ENCODE measurements at regions not wholly inside any gene's neighbourhood (a gene's known extent, or its start where the extent isn't known, plus 50 kb on each side); places are given as distances from the start of the nearest gene placed in this dataset.
"Not testable (repeated sequence)": the region's sequence is repeated elsewhere in the genome, so short reads cannot be mapped to it uniquely, and the experiment has no call there.

DNA sequence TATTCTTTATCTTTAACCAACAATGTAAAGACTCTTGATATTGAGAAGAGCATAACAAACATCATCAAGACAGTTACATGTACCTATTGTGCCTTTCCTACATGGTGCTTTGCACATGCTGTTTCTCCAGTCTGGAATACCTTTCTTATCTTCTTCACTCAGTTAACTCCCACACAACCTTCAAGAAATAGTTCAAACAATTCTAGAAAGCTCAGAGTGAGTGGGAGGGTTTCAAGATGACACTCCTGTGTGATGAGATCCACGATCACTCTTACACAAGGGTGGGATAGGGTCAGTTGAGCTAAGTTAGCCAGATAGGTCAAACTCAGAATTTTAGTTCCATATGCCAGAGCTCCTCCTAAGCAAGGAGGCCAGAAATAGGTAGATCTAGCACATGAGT, 915.5 kb downstream of the NR2F1-AS1 start:
- no peak for DNase-seq

DNA sequence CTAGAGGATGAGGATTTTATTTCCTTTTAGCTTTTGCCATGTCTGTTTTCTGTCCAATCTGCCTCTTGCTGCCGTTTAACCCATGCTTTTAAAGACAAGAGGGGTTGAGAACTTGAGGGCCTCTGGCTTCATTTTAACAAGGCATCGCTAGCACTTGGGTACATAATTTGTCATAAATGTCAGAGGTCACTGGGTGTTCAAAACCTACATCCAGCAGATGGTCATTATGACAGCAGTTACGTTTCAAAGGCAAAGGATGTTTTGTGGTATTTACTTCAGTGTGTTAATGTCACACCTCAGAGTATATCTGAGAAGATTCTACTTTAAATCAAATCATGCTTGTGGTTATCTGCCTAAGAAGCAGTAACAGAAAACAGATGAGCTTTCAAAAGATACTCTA, 918.3 kb downstream of the NR2F1-AS1 start:
- DNase-seq: peak; percentile 71

DNA sequence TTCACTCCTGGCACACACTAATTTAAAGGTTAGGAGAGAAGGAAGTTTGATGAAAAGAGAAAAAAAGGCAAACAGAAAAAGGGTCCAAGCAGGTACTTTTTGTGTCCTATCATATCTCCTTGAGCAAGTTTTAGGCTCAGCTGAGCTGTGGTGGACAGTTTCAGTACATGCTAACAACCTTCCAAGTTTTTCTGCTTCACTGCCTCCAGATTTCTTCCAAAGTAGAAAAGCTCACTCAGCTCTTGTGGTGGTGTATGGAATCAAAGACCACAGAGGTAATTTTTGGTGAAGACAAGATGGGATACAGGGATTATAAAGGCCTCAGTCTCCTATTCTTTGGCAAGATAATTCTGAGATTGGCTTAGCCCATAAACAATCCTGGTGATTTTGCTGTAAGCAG, 921.8 kb downstream of the NR2F1-AS1 start:
- DNase-seq: no peak

DNA sequence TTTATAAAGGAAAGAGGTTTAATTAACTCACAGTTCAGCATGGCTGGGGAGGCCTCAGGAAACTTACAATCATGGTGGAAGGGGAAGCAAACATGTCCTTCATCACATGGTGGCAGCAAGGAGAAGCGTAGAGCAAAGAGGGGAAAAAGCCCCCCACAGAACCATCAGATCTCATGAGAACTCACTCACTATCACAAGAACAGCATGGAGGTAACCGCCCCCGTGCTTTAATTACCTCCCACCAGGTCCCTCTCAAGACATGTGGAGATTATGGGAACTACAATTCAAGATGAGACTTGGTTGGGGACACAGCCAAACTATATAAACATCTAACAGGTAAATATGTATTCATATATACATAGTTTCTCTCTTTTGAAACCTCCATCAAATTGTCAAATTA, 926.4 kb downstream of the NR2F1-AS1 start:
- DNase-seq: not testable (repeated sequence)

DNA sequence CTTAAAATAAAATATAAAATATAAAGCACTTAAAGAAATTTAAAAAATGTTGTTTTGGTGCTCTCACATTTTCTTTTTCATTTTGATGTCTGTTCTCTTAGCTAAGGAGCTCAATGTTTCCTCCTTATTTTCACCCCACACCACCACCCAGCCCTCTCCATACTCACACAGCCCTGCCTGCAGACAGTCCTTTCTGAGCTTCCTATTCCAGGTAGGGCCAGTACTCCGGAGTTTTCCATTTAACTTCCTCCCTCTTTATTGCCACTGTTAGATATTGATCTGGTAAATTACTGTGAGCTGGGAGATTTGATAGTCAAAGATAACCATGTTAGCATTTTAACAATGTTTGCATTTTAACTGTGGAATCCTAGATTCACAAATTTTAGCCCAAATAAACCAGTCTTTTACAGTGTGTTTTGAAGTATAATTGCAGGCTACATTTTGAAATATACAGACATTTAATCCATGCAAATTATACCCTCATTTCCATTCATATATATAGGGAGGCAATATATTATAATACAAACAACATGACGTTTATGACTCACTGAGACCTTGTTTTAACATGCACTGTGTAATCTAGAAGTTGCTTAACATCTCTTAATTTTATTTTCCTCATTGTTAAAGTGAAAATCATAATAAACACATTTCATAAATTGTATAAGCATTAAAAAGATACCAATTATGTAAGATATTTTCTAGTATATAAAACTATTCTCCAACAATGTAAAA, 927.1 kb downstream of the NR2F1-AS1 start:
- no peak for DNase-seq

DNA sequence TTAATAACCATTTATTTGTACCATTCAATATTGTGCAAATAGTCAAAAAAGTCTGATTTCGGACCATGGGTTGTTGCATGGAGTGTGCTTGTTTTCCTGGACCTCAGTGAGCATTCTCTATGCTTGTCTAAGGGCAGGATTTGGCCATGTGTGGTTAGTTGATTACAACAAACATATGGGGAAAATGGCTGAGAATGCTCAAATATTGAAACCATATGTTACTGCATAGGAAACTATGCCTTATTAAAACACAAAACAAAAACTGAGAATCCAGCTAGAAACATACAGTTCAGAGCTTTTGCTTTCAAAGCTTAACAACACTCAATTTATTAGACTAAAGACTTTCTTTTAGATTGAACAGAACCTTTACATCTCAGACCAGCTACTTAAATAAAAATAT, 928.3 kb downstream of the NR2F1-AS1 start:
- DNase-seq: no peak

DNA sequence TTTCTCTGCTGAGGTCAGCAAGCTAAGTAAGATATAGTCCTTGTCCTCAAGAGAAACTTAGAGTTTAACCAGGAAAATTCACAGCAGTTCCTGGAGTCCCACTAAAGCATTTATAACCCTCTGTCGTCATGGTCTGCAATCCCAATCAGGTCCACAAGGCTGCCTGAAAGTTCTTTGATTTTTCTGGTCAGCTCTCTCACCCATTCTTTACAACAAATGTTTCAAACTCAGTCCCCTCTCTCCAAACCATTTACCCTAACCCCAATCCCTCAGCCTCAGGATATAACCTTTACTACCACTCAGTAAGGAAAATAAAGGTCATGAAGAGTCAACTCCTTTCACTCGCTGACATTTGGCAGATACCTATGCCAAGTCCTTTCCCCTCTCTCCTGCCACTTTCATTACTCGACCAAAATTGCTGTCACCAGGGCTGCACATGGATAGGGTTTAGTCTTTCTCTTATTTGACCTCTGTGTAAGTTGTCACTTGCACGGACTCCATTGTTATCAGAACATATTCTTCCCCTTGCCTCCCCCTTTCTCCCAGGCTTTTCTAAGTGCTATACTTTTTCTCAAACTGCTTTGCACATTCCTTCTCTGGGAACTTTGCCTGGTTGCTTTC, 936.6 kb downstream of the NR2F1-AS1 start:
- DNase-seq: no peak

DNA sequence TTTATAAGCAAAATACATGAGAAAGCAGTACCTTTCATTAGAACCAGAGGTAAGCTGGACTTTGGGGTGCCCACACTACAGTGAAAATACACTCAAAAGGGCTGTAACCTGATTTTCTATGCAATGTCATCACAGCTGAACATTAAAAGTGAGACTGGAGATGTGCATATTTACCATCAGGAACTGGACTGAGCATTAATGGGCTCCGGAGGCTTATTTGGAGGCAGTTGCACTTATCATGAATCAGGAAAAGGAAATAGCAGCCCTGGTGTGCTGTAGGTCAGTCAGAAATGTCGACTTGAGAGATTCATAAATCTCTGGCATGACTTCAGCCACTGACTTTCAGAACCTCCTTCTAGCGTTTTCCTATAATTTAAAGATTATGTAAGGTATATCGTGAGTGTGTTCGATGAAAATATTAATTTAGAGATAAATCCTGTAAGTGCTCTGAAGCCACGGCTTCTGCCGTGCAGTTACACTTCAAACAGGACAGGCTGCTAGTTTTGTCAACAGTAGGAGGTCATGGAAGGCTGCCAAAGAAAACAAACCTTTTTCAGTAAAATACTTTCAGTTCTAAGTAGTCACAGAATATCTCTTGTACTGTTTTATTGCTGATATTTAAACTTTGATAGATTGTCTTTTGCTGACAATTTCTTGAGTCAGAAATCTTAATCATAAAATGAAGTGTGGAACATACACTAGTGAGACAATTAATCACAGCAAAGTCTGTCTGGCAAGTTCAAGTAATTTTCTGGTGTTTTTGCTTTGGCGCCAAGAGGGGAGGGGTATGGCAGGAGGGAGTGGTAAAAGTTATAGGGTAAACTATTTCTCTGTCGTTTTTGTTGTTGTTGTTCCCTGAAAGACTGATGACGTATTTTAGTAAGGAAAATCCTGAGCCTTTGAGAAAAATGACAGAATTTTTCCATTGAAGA, 939.7 kb downstream of the NR2F1-AS1 start:
- peak; percentile 96 for DNase-seq

DNA sequence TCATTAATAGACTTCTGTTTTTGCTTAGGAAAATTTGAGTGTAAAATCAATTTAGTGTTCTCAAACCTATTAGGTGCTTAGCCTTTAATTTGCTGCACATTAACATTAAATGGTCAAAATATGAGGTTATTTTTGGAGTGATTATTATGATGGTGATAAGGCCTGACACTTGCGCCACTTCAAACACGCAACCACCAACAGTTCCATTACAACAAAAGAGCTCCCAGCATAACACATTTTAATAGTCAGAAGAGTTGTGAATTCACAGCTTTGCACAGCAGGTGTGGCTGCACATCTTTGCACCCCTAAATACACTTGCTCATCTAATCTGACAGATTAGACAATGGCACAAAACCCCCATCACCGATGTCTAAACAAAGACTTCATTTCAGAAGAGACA, 940.7 kb downstream of the NR2F1-AS1 start:
- DNase-seq: peak; percentile 43

DNA sequence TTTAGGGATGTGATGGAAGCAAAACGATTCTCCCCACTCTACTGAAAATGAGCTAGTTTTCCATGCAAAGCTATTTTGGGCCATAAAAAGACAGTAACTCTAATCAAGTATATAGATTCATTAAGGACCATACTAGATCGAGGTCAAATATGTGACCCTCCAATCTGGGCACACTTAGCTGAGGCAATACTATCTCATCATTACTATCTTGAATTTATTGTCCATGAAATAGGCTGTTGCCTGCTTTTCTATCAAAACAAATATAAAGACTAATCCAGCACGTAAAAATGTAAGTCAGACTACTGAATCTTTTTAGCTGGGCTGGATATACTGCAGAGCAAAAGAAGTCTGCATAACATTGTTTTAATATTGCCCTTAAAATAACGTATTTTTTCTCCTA, 943.1 kb downstream of the NR2F1-AS1 start:
- DNase-seq: peak; percentile 42

DNA sequence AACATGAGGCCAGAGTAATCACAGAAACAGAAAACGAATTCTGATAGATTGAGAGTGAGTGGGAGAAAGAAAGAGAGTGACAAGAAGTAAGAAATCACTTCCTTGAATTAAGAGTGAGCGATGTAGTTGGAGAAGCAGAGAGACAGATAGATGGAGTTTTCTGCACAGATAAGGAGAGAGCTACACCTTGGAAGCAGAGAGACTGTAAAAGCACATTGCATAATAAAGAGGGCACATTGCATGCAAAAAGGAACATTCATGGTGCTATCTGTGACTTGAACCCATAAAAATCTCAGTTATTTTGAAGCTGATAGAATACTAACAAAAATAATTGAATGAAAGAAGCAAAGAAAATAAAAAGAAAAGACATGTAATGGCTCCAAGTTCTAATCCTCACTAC, 943.8 kb downstream of the NR2F1-AS1 start:
- DNase-seq: no peak

DNA sequence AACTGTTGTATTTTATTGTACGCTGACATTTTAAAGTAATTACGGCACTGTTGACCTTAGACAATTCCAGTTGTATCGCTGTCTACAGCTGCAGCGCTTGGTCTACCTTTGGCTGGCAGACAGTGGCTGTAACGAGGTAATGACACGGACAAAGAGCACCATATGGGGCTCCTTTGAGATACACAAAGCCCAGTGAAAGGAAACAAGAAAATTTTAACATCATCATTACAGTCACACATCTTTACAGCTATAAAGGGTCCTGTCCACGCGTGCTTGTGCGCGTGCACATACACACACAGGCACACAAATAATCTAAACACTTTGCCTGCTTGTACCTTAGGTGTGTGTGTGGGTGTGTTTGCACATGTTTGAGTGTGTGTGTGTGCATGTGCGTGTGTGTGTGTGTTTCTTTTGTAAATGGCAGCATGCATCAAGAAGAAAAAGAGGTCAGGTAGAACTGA, 946.0 kb downstream of the NR2F1-AS1 start:
- peak; percentile 96 for DNase-seq

DNA sequence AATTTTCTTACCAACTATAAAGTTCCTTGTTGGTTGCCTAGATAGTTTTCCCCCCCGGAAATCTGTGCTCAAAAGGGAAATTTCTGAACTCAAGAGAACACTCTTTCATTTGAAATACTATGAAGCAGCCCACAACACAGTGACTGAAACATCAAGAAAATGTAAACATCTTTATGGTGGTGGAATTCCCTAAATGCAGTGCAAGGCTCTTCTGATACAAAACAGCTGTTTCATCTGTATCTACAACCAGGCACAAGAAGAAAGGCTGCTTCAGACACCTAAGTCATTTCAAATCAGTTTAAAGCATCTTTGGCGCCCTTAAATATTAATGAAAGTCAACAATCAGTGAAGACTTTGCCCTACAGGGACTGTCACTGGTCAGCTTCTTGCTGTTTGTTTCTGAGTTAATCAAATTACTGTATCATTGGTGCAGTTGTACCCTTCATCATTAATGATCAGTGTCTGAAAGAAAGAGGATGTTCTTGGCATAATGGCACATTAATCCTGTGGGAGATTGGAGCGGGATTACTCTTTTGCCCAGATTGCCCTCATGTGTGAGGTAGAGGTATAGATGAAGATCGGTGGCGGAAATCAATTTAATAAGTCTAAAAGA, 947.0 kb downstream of the NR2F1-AS1 start:
- DNase-seq: no peak

DNA sequence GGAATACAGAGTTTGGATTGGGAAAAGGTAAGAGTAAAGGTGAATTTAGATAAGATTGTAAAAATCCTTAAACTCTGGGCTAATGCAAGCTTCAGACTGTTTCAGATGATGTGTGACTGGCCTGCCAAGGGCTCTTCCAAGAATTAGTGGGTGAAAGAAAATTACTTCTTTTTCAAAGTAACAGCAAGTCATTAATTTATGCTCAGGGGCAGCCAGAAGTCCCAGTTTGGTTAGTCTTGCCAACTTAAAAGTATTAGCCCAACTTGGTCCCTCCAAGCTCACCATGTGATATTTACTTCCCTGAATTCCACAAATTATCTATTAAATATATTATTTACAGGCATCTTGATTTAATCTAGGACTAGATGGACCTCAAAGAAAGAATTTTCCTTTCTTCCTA, 947.8 kb downstream of the NR2F1-AS1 start:
- DNase-seq: no peak

DNA sequence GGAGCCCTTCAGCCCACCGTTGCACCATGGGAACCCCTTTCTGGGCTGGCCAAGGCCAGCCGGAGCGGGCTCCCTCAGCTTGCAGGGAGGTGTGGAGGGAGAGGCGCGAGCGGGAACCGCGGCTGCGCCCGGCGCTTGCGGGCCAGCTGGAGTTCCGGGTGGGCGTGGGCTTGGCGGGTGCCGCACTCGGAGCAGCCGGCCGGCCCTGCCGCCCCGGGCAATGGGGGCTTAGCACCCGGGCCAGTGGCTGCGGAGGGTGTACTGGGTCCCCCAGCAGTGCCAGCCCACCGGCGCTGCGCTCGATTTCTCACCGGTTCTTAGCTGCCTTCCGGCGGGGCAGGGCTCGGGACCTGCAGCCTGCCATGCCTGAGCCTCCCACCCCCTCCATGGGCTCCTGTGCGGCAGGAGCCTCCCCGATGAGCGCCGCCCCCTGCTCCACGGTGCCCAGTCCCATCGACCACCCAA, 949.8 kb downstream of the NR2F1-AS1 start:
- not testable (repeated sequence) for DNase-seq

DNA sequence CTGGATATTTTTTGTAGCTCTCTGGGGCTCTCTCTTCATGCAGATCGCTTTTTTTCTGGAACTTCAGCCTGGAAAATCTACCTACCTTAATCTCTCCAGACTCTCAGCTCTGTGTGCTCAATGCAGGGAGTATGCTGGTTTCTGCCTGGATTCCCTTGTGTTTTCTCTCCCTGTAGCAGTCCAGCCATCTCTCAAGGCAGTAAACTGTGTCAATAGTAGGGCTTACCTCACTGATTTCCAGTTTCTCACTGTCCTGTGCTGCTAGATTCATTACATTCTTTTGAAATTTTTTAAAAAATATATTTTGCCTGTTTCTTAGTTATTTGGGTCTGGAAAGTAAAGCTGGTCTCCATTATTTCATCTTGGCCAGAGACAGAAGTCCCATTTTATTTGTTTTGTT, 951.4 kb downstream of the NR2F1-AS1 start:
- no peak for DNase-seq

DNA sequence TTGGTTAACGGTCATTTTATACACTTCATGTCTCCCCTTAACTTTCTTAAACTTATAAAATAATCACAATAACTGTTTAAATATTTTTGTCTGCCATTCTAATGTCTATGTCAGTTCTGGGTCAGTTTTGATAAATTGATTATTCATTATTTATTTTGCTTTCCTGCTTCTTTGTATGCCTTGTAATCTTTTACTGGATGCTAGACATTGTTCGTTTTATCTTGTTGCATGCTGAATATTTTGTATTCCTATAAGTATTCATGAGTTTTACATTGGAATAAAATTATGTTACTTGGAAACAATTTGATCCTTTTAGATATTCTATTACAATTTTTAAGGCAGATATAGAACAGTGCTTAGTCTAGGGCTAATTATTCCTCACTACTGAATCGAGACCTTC, 952.0 kb downstream of the NR2F1-AS1 start:
- no peak for DNase-seq

DNA sequence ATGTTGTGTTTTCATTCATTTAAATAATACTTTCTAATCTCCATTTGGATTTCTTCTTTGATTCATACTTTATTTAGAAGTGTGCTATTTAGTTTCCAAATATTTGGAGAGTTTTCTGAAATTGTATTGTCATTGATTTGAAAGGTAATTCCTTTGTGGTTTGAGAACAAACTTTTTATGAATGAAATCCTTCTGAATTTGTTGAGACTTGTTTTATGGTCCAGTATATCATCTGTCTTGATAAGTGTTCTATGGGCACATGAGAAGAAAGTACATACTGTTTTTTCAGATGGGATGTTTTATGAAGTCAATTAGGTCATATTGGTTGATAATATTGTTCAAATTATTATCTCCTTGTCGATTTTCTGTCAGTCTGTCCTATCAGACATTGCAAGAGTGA, 953.8 kb downstream of the NR2F1-AS1 start:
- DNase-seq: no peak

DNA sequence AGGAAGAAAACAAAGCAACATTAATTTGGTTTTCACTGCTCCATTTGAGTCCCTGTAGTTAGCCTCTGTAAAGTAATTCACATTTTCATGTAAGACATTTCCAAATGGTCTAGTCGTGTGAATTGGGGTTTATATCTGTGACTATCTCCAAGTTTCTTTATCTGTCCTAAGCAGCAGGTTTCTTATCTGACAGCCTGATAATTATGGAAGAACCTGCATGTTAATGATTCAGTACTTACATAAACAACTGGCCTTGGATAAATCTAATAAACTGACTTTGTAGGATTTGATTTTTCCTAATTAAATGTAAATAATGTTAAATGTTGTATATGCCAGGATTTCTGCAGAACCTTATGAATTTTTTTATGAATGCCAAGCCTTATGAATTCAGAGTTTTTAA, 964.9 kb downstream of the NR2F1-AS1 start:
- no peak for DNase-seq

DNA sequence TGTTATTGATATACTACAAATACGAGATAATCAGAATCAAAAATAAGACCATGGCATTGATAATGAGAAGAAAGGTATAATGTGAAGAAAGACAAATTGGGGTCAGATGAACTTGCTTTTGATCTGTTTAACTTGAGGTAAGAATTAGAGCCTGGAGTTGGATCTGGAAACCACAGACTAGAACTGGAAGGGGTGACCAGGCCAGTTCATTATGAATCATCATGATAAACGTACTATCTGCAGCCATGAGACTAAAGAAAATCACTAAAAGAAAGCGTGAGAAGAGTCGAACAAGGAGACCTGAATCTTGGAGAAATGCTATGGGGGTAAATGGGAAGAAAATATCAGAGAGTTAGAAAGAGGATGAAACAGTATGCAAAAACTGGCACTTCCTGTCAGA, 967.5 kb downstream of the NR2F1-AS1 start:
- no peak for DNase-seq

DNA sequence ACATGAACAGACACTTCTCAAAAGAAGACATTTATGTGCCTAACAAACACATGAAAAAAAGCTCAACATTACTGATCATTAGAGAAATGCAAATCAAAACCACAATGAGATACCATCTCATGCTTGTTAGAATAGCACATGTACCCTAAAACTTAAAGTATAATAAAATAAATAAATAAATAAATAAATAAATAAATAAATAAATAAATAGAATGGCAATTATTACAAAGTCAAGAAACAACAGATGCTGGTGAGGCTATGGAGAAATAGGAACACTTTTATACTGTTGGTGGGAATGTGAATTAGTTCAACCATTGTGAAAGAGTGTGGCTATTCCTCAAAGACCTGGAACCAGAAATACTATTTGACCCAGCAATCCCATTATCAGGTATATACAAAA, 970.6 kb downstream of the NR2F1-AS1 start:
- DNase-seq: not testable (repeated sequence)

DNA sequence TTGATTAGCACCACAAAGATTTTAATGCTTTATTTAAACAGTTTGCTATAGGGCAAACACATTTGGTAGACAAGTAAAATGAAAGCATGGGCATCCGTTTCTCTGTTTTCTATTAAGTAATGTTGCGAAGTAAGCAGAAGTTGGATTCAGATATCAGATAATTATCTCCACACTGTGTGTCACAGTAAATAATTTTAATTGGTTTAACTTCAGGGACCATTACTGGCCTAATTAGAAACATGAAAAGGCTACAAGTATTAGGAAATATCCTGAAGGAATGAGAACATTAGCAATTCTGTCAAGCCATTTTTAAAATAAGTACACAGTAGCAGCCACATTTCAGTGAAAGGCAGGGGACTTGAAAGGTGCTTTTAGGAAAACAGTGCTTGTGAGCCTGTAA, 975.4 kb downstream of the NR2F1-AS1 start:
- DNase-seq: no peak

DNA sequence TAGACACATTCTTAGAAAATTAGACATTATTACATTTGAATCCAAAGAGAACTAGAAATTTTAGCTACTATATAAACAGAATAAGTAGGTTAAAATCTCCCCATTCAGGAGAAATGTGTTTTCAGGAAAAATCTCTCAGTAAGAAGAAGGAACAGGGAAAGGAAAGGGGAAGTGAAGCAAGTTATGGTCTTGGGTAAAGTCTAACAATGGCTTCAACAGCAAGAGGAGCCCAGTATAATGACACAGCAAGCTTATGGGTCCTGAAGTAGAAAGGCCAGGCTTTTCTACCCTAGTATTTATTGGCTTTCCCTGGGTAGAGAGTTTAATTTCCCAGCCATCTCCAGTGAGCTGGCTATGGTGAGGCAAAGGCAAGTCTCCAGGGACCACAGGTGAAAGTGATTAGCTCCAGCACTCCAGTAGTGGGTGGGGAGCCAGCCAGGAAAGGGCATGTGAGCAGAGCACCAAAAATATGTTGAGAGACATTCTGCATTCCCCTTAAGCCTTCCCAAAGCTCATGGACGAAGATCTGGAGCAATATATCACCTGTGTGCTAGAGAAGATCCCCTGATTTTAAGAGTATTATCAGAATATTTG, 981.7 kb downstream of the NR2F1-AS1 start:
- no peak for DNase-seq

Data from SHP77 treated with DMSO at 0.1 percent for 48 hours (cell line).